ENCODE measurements at regions not wholly inside any gene's neighbourhood (a gene's known extent, or its start where the extent isn't known, plus 50 kb on each side); places are given as distances from the start of the nearest gene placed in this dataset.

- DNase-seq, result no peak
Observed at GRCh38 chr5:51944500-51945125, 561.4 kb downstream of the ISL1 start.

GRCh38 chr5:51958473-51958872 lies 575.2 kb downstream of the ISL1 start:
- peak; percentile 46 for DNase-seq

GRCh38 chr5:51960617-51961121 lies 577.4 kb downstream of the ISL1 start:
- peak; percentile 18 for DNase-seq

- no peak for DNase-seq
Observed at GRCh38 chr5:51961154-51961562, 577.9 kb downstream of the ISL1 start.

GRCh38 chr5:51968756-51969155 lies 585.5 kb downstream of the ISL1 start:
- no peak for DNase-seq

GRCh38 chr5:51974834-51975233 lies 591.6 kb downstream of the ISL1 start:
- no peak for DNase-seq

- DNase-seq, result no peak
Observed at GRCh38 chr5:51977014-51977413, 593.8 kb downstream of the ISL1 start.

- peak; percentile 30 for DNase-seq
Observed at GRCh38 chr5:51983161-51983560, 599.9 kb downstream of the ISL1 start.

GRCh38 chr5:51986733-51987132 lies 603.5 kb downstream of the ISL1 start:
- no peak for DNase-seq

- DNase-seq, result no peak
Observed at GRCh38 chr5:51987239-51987638, 604.0 kb downstream of the ISL1 start.

GRCh38 chr5:51987669-51988209 lies 604.5 kb downstream of the ISL1 start:
- no peak for DNase-seq

- DNase-seq, result no peak
Observed at GRCh38 chr5:51988634-51989033, 605.4 kb downstream of the ISL1 start.

- DNase-seq, result no peak
Observed at GRCh38 chr5:51990241-51990640, 607.0 kb downstream of the ISL1 start.

GRCh38 chr5:51990661-51991180 lies 607.5 kb downstream of the ISL1 start:
- no peak for DNase-seq

GRCh38 chr5:51991940-51992339 lies 608.7 kb downstream of the ISL1 start:
- DNase-seq, result no peak

- DNase-seq, result no peak
Observed at GRCh38 chr5:51995773-51996306, 612.6 kb downstream of the ISL1 start.

- no peak for DNase-seq
Observed at GRCh38 chr5:51996356-51996861, 613.2 kb downstream of the ISL1 start.

- no peak for DNase-seq
Observed at GRCh38 chr5:51997500-51997899, 614.3 kb downstream of the ISL1 start.

GRCh38 chr5:51997949-51998348 lies 614.7 kb downstream of the ISL1 start:
- DNase-seq, result peak; percentile 31

GRCh38 chr5:52007230-52007858 lies 624.1 kb downstream of the ISL1 start:
- peak; percentile 77 for DNase-seq

- peak; percentile 84 for DNase-seq
Observed at GRCh38 chr5:52010454-52010853, 627.2 kb downstream of the ISL1 start.

GRCh38 chr5:52013523-52013922 lies 630.3 kb downstream of the ISL1 start:
- peak; percentile 94 for DNase-seq

- DNase-seq, result no peak
Observed at GRCh38 chr5:52015760-52016159, 632.5 kb downstream of the ISL1 start.

GRCh38 chr5:52017567-52017966 lies 634.3 kb downstream of the ISL1 start:
- DNase-seq, result no peak

Data from NCI-H2081 treated with DMSO at 0.1 percent for 48 hours (cell line).